Stimulated activated naive CD4-positive, alpha-beta T cell (primary cell): ENCODE measurements at regions not wholly inside any gene's neighbourhood (a gene's known extent, or its start where the extent isn't known, plus 50 kb on each side); places are given as distances from the start of the nearest gene placed in this dataset.

Experiments used
- DNase-seq, 6 experiments: peaks; one replicate each; lab custom pipeline; 2025; lab: John Stamatoyannopoulos, UW

DNA sequence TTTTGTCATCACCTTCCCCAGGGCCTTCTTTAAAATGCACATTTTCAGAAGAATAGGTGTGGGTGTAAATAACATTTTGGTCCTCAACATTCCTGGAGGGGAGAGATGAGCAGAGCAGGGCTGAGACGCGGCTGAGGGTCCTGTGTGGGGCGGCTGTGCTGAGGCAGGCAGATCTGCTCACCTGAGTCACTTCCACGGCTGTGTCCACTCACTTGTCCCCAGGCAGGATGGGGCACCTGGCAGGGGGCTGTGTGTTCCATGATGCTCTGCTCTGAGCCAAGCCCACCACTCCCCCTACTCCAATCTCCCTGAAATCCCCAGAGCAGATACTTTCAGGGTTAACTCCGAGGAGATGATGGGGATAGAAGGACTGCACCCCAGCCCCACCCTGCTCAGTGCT is 93.8 kb downstream of the GLRX3 start:
- no peak for DNase-seq

DNA sequence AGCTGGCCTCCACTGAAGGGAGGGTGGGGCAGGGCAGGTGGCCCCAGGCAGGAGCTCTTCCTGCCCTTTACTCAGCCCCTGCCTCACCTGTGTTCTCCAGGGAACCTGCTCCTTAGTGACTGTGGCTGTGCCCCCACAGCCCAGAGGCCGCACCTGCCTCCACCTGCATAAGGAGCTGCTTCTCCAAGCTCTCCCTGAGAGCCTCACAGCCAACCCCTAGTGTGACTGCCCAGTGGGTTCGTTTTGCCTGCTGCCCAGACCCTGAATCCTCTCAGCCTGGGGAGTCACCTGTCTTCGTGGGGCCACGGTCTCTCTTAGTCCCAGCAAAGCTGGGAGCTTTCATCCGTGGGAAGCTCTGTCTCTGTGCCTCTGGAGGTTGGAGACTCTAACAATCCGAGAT is 94.4 kb downstream of the GLRX3 start:
- DNase-seq, result no peak

DNA sequence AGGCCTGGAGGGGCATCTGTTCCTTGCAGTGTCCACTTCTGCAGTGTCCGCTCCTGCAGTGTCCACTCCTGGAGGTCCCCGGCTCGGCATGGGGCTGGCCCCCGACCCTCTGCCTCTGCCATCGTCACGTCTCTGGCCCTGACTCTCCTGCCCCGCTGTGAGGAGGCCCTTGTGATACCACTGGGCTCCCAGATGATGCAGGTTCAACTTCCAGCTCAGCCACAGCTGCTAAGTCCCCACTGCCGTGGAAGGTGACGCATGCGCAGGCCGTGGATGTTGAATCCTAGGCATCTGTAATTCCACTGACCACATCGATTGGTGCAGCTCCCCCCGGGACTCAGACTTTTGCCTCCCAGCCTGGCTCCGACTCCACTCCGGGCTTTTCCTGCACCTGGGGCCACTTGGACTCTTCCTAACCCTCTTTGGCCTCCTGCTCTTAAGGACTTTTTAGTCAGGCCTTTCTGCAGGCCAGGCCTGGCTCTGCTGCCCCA is 95.1 kb downstream of the GLRX3 start:
- DNase-seq, result no peak

DNA sequence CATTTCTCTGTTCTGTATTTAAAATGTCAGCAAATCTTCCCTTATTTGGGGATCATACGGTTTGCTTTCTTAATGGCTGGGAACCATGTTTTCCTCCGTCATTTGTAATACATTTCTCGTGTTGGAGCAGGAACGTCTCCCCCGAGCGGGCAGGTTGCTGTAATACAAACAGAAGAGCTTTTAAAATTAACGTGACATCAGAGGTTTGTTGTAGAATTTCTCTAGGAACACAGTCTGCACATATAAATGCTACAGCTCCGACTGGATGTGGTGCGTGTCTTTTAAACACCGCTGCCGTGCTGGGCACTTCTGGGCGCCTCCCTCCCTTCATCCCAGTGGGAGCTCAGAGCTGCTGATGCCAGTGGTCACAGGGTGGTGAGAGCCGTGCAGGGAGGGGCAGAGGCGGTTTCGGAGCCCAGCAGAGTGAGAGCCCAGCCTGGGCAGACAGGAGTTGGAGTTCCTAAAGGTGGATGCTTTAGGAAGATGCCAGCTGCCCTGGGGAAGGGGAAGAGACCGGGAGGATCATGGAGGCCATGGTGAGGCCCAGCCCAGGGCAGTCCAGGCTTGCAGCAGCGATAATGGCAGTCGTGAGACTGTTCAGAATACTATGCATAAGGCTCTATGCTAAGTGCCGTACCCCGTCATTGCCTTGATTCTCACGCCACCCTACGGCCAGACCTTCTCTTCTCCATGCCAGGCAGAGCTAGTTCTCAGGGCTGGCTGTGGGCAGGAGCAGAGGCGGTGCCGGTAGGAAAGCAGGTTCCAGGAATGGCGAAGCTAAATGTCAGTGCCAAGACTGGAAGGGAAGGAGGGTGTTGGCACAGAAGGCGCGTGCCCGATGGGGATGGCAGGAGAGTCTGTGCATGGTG is 96.2 kb downstream of the GLRX3 start:
- no peak for DNase-seq

DNA sequence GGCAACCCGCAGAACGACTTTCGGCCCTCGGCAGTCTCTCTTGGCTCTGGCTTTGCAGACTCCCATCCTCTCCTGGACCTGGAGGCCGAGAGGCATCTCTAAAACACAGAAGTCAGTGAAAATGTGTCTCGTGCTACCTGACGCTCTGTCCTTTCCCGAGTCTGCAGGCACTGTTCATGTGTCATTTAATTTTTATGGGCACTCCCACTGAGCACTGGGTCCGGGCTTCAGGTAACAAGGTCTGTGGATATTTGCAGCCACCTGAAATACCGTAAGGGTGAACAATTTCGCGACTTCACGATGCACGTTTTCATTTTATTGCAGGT is 96.8 kb downstream of the GLRX3 start:
- DNase-seq, result no peak

DNA sequence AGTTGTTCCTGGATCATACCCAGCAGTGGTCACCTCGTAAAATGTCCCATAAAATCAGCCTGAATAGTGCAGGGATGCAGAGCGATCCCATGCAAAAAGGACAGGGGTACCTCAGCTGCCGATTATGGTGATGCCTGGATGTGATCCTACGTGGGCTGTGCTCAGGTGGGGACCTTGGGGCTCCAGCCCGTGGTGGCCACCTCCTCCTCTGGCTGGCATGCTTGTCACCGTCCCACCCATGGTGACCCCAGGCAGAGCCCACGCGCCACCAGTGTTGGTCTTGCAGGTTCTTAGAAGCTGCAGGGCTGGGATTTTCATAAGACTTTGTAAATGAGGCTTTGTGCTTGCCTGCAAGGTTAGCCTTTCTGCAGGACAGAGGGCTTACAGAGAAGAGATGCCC is 97.2 kb downstream of the GLRX3 start:
- no peak for DNase-seq

DNA sequence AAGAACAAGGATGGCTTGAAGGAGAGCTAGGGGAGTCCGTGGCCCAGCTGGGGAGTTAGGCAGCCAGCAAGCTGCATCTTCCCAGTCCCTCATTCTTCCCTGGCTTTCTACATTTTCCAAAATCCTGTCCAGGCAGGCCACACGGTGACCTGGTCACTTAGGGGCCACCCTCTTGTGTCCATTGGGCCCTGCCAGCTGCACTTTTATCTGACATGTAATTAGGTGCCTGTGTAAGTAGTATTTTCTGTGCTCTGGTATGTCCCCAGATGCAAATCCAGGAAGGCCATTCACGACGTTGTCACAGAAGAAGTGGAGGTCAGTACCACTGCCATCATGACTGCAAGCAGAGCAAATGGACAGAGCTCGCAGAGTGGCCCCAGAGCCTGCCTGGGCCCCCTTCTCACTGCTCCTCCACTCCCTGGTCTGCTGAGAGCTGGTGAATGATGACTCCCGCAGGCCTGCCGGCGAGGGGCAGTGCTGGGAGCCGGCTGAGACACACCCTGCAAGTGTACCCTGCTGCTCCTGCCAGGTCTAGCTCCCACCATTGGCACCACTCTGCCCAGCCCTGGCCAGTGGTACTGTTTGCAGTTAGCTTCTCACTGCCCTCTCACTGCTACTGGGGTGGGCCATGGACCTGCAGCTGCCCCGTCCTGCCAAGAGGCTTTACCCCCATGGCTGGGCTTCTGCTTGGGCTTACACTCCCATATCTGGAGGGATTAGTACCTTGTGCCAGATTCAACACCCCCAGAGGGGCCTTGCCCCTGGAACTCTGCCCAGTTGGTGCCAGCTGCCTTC is 98.2 kb downstream of the GLRX3 start:
- no peak for DNase-seq

DNA sequence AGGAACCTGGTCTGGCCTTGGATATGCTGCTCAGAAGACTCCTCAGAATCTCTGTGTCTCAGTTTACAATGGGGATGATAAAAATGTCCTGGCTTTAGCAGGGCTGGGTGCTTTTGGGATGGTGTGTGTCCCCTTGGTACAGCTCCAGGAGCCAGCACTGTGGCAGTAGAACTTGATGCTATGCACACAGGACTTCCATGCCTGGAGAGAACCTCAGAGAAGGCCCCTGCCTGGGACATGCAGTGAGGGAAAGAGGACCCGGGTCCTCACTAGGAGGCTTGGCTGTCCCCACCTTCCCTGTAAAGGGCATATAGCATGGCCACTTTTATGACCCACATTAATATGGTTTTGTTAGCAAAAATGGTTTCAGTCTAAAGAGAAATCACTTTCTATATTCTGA is 100.5 kb downstream of the GLRX3 start:
- DNase-seq, result no peak

DNA sequence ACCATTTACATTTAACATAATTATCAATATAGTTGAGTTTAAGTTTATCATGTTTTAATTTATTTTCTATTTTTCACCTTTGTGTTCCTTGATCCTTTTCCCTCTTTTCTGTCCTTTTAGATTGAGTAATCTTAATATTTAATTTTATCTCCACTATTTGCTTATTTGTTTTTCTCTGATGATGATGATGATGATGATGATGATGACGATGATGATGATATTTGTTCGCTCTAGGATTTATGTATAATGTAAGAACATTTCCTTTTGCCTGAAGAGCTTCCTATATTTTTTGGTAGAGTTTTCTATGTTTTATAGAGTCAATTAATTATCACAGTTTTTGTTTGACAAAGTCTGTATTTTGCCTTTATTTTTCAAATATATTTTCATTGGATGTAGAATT is 104.2 kb downstream of the GLRX3 start:
- no peak for DNase-seq

DNA sequence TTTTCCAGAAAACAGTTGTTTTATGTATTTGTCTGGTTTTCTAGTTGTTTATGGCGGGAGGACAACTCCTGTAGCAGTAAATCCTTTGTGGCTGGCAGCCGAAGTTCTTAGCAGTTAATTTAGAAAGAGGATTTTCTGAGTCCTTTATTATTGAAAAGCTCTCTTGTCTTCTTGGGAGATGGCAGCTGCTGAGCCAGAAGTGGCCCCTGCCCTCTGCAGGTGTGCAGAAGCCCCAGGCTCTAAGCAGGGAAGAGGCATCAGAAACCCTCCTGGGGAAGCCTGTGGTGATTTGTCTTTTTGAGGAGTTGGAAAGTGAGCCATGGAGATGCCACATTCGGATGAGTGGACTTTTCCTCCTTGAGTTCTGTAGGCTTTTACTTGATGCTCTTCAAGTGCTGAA is 106.3 kb downstream of the GLRX3 start:
- no peak for DNase-seq

DNA sequence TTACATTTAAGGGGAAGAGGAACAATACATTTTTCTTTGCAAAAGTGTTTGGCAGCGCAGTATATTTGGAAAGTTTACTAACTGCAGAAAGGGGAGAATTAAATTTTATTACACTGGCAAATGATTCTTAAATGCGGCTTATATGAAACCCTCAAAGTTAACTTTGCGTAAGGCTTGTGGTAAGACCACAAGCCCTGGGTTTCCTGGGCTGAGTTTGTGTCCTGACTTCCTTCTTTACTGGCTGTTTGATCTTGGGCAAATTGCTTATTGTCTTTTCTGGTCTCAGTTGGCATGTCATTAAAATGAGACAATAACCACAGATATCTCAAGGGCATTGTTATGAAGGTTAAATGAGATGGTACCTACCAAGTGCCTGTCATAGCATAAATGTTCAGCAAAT is 106.8 kb downstream of the GLRX3 start:
- DNase-seq, result peak in 1 of 6 experiments; percentile 2

DNA sequence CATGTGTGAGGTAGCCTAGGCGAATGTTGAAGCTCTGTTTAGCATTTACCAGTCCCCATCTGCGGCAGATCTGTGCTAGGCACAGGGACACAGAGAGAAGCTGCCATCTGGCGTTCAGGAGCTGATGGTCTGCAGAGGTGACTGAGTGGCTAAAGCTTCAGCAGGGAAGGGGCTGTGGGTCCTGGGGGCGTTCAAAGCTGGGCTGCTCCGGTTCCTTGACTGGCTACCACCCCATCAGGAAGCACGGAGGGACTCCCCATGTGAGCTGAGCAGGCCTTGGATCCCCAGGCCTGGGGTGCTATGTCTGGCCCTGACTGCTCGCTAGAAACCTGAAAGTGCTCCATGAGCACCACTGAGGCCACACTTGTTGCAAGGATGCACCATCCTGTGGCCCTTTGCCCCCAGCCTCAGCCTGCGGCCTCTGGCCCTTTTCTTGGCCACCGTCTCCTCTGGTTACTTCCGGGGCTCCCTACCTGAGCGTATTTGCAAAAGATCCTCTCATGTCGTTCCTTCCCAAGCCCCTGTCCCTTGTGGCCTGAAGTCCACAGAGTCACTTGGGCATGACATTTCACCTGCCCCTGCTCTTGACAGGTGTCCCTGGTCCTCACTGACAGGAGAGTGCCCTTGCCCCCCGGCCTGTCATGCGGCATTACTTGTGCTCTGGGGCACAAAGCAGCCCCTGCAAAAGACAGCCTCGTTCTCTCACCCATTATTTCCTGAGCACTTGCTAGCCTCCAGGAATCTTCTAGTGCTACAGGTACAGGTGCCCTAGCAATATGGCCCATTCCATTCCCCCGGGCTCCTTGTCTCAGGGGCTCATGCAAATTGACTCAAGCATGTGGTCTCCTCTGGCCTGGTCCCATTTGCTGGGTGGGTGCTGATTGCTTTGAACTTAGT is 108.1 kb downstream of the GLRX3 start:
- DNase-seq, result no peak

DNA sequence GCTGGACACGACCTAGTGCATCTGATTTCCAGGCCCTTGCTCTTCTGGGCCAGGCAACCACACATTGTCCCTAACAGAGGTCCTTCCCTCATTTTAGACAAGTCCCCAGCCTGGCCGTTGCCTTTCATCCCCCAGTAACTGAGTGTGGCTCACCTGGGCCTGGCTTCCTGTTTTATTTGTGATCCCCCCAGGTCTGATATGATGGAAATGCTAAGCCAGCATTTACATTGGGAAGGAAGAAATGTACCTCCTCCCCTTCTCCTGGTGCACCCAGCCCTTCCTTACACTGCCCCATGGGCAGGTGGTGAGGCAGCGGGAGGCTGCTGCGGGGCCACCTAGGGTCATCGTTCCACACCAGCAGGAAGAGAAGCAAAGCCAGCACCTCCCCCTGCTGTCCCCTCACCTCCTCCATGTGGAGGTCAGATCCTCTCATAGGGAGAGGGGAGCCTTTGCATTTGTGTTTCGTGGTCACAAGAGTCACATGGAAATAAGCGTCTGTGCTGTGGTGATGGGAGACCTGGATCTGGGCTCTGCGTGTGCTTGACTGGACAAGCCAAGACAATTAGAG is 108.8 kb downstream of the GLRX3 start:
- DNase-seq, result no peak

DNA sequence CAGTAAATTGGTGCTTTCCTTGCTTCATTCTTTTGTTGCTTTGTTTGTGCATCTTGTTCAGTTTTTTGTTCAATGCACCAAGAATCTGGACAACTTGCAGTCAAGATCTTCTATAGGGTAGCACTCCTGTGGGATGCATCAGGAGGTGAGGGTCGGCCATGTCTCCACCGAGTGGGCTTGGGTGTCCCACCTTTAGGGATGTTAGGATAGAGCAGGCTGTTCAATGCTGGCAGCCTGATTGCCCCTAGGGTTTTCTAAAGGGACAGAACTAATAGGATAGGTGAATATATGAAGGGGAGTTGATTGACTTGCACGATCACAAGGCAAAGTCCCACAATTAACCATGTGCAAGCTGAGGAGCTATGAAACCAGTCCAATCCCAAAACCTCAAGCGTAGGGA is 109.9 kb downstream of the GLRX3 start:
- DNase-seq, result no peak

DNA sequence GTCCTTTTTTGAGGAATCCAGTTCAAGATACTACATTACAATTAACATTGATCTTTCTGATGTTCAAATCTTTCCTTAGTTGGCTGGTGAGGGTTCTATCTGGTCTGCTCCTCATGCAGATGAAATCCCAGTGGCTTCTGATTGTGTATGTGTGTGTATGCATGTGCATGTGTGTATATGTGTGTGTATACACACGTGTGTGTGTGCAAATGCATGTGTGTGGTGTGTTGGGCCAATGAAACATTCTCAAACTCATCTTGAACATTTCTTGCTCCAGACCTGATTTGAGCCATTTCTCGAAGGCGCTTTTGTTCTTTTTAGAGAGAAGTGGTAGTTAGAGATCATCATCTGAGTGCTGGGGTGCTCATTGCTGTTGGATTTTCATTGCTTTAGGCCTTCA is 113.9 kb downstream of the GLRX3 start:
- DNase-seq, result no peak

DNA sequence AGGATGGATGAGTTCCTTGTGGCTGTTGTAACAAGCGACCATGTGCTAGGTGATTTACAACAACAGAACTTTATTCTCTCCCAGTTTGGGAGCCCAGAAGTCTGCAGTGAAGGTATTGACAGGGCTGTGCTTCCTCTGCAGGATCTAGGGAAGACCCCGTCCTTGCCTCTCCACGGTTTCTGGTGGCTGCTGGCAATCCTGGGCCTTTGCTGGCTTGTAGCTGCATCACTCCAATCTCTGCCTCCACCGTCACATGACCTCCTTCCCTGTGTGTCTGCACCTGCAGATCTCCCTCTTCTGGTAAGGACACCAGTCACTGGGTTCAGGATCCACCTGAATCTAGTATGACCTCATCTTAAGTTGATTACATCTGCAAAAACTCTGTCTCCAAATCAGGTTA is 115.6 kb downstream of the GLRX3 start:
- DNase-seq, result no peak

DNA sequence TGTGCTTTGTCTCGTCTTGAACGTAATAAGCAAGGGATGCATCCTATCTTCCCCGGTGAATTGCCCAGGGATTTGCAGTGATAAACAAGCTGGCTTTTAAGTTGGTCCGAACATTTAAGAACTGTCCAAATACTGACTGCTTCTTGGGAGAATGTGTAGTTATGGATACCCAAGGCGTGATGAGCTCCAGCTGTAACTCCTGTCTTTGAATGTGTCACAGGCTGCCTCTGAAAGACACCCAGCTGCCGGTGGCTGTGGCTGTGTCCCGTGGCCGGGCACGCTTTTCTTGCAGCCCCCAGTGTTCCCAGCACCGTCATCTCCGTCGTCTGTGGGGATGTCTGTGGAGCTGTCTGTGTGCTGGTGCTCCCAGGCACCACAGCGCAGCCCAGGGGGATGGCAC is 118.1 kb downstream of the GLRX3 start:
- no peak for DNase-seq

DNA sequence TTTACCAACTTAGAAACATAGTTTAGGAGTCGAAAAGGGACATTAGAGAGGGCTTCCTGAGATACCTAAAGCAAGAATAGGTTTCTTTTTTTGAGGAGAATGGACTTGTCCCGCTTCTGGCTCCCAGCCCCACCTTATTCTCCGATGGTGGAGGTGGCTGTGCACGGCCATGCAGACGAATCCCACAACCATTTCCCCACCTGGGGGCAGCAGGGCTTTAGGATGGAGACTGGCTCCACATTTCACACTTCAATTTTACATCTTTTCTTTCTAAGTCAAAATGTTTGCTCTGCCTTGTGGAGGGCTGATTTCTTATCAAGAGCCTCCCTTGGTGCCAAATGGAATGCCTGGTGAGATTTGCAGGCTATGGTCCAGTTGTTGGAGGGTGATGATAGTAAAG is 118.5 kb downstream of the GLRX3 start:
- no peak for DNase-seq

DNA sequence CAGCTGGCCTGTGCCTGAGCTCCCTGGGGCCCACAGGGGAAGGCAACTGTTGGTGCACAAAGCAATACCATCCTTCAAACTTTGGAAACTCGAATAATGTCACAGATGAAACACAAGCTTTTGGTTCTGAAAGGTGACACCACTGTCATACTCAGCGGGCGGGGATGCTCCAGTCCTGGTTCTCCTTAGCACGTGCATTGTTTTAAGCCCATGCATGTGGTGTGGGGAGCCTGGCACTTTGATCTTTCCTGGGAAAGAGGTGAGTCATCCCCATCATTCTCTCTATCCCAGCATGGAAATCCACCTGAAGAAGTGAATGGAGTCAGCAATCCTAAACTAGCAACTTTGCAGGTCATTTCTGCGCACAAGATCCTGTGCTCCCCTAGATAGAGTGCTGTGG is 119.6 kb downstream of the GLRX3 start:
- no peak for DNase-seq

DNA sequence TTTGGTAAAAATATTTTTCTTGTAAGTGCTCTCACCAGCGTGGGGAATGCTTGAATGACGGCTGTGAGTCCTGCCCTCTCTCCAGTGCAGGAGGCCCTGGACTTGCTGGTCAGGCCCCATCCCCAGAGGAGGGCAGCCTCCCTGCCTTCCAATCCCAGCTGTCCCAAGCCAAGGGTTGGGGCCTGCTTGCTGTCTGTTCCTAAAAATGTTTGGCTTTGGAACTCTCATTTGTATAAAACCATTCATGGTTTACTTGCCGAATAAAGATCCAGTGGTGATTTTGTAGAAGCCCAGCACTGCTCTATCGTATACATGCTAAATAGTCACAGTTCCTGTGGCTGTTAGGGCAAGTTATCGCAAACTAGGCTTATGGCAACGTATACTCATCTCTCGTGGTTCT is 121.7 kb downstream of the GLRX3 start:
- DNase-seq, result no peak

DNA sequence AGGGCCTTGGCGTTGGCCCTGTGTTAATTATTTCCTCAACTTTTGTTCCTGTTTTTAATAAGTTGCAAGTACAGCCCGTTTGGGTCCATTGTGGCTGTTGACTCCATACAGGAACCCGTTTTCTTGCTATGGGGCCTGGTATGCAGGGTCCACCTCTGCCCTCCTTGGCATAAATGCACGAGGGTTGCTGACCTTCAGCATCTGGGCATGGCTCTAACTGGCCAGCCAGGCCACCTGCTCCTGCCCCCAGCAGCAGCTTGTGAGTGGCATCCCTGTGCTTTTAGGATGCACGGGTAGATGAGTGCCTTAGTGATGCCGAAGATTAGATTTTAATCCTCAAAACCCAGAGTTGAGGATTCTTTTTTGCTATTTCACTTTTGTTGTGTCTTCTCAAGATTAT is 123.2 kb downstream of the GLRX3 start:
- no peak for DNase-seq

DNA sequence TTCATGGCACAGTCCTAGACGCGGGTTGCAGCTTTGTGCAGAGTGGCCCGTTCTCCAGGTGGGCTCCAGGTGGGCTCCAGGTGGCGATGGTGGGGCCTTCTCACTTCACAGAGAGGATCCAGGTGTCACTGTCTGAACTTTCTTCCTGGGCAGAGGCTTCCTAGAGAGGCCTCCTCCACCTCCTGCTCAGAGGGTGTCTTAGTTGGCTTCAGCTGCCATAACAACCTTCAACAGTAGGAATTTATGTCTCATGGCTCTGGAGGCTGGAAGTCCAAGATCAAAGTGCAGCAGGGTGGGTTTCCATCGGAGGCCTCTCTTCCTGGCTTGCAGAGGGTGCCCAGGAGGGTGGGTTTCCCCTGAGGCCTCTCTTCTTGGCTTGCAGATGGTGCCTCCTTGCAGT is 125.1 kb downstream of the GLRX3 start:
- DNase-seq, result no peak
